22Rv1 (cell line): ENCODE measurements at regions not wholly inside any gene's neighbourhood (a gene's known extent, or its start where the extent isn't known, plus 50 kb on each side); places are given as distances from the start of the nearest gene placed in this dataset.

Source experiments
- ZFX ChIP-seq: fragments of 450-650 bp; IDR thresholded peaks from 2 replicates; pipeline ENCODE4 v1.6.1; 2017; ENCODE audit warnings: antibody characterized with exemption, borderline replicate concordance
- TF ChIP-seq, protein P1 (sequence below): fragments of 450-650 bp; IDR thresholded peaks from 2 replicates; pipeline ENCODE4 v1.5.1; 2017; ENCODE audit warnings: mild to moderate bottlenecking

DNA sequence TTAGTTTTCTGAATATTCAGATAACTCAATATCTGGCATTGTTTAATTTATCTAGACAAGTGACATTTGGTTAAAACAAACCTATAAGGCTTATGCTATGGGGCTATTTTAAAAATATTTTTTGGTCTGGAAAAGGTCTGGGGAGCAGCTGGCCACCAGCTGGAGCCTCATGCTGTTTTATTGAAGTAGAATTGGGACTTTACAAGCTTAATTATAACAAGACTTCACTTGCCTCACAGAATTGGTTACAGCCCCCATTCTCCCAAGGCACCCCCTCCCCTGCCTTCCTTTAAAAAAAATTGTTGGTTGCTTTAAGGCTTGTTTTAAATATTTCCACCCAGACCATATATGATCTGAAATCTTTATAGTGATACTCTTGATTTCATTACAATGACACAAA lies 453.9 kb downstream of the ADAMTS20 start:
- TF ChIP-seq, protein P1, sequence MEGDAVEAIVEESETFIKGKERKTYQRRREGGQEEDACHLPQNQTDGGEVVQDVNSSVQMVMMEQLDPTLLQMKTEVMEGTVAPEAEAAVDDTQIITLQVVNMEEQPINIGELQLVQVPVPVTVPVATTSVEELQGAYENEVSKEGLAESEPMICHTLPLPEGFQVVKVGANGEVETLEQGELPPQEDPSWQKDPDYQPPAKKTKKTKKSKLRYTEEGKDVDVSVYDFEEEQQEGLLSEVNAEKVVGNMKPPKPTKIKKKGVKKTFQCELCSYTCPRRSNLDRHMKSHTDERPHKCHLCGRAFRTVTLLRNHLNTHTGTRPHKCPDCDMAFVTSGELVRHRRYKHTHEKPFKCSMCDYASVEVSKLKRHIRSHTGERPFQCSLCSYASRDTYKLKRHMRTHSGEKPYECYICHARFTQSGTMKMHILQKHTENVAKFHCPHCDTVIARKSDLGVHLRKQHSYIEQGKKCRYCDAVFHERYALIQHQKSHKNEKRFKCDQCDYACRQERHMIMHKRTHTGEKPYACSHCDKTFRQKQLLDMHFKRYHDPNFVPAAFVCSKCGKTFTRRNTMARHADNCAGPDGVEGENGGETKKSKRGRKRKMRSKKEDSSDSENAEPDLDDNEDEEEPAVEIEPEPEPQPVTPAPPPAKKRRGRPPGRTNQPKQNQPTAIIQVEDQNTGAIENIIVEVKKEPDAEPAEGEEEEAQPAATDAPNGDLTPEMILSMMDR = no peak
- no peak for TF ChIP-seq ZFX
